K562 (cell line): ENCODE measurements at regions not wholly inside any gene's neighbourhood (a gene's known extent, or its start where the extent isn't known, plus 50 kb on each side); places are given as distances from the start of the nearest gene placed in this dataset.

Experiments used
- CBFA2T3 ChIP-seq: fragments of 450-650 bp; IDR thresholded peaks from 2 replicates; pipeline ENCODE4 v1.6.1; 2017
- CEBPG ChIP-seq, 3 experiments: fragments of 200-800 bp in 1 of 3; sonication (Bioruptor generic) in 1 of 3; sonication (generic) in 1 of 3; formaldehyde crosslinking in 1 of 3; IDR thresholded peaks in 2 of 3; conservative IDR thresholded peaks in 1 of 3; 2 replicates each; pipeline versions ENCODE4 v1.6.1 to v1.8.0; 2016 to 2022; ENCODE audit warnings: missing compliant biosample characterization in 2 of 3, missing genetic modification characterization in 2 of 3, mild to moderate bottlenecking in 1 of 3, missing genetic modification reagents in 1 of 3
- HNRNPK ChIP-seq: fragments of 200-400 bp; formaldehyde crosslinking; IDR thresholded peaks from one replicate; pipeline ENCODE4 v1.6.1; 2018; ENCODE audit warnings: mild to moderate bottlenecking, low read depth, low read length; ENCODE audit not compliant: poor library complexity, severe bottlenecking
- MTA1 ChIP-seq: fragments of 450-650 bp; IDR thresholded peaks from 2 replicates; pipeline ENCODE4 v1.6.1; 2017; ENCODE audit warnings: borderline replicate concordance
- MXI1 ChIP-seq: IDR thresholded peaks from 2 replicates; pipeline ENCODE4 v1.6.1; 2011; ENCODE audit warnings: low read depth, mild to moderate bottlenecking, improper control_type of control experiment, low read length
- MYBL2 ChIP-seq, 2 experiments: fragments of 450-650 bp in 1 of 2; sonication (generic) in 1 of 2; formaldehyde crosslinking in 1 of 2; IDR thresholded peaks; 2 replicates each; pipeline versions ENCODE4 v1.6.1 to v1.8.1; 2017 to 2022; ENCODE audit warnings: borderline replicate concordance in 1 of 2, inconsistent platforms in 1 of 2, low read depth in 1 of 2, mild to moderate bottlenecking in 1 of 2, missing genetic modification reagents in 1 of 2, moderate library complexity in 1 of 2
- PRPF4 ChIP-seq: fragments of 200-400 bp; formaldehyde crosslinking; IDR thresholded peaks from one replicate; pipeline ENCODE4 v1.6.1; 2017; ENCODE audit warnings: low read length, low read depth, mild to moderate bottlenecking; ENCODE audit not compliant: insufficient read depth, poor library complexity, severe bottlenecking
- SAFB2 ChIP-seq: fragments of 200-400 bp; formaldehyde crosslinking; IDR thresholded peaks from 2 replicates; pipeline ENCODE4 v1.6.1; 2018; ENCODE audit warnings: borderline replicate concordance, low read length, low read depth, moderate library complexity; ENCODE audit not compliant: severe bottlenecking
- SP1 ChIP-seq: sonication (generic); formaldehyde crosslinking; IDR thresholded peaks from 2 replicates; pipeline ENCODE4 v1.8.1; 2022; ENCODE audit warnings: mild to moderate bottlenecking, missing genetic modification reagents
- TCF3 ChIP-seq: sonication (generic); formaldehyde crosslinking; IDR thresholded peaks from 2 replicates; pipeline ENCODE4 v1.4.0; 2020; ENCODE audit warnings: mild to moderate bottlenecking, missing genetic modification reagents
- TRIM25 ChIP-seq: fragments of 450-650 bp; IDR thresholded peaks from 2 replicates; pipeline ENCODE4 v1.7.0; 2016; ENCODE audit warnings: borderline replicate concordance
- ZKSCAN3 ChIP-seq: fragments of 250-450 bp; sonication (Bioruptor Pico); IDR thresholded peaks from 2 replicates; pipeline ENCODE4 v1.4.0; 2020
- ZNF224 ChIP-seq: sonication (generic); formaldehyde crosslinking; IDR thresholded peaks from 2 replicates; pipeline ENCODE4 v1.8.0; 2022; ENCODE audit warnings: mild to moderate bottlenecking, missing genetic modification reagents
- ZNF41 ChIP-seq: fragments of 250-450 bp; sonication (Bioruptor Pico); conservative IDR thresholded peaks from 2 replicates; pipeline ENCODE4 v1.4.0; 2020; ENCODE audit warnings: mild to moderate bottlenecking
- ZNF507 ChIP-seq: conservative IDR thresholded peaks from 2 replicates; pipeline ENCODE4 v1.6.1; 2017; ENCODE audit warnings: missing genetic modification characterization, missing compliant biosample characterization
- ZNF76 ChIP-seq: fragments of 250-450 bp; sonication (Bioruptor Pico); IDR thresholded peaks from 2 replicates; pipeline ENCODE4 v1.4.0; 2020; ENCODE audit warnings: mild to moderate bottlenecking, moderate library complexity, borderline replicate concordance
- ZSCAN29 ChIP-seq: fragments of 450-650 bp; IDR thresholded peaks from 2 replicates; pipeline ENCODE4 v1.6.1; 2017

GRCh38 chrX:6432226-6432625 is 102.7 kb downstream of the VCX3A start (continued):
- no peak for TF ChIP-seq SP1
- TF ChIP-seq CEBPG (CRISPR knock-in tag; IDR thresholded peaks at IDR 0.05): no peak
- no peak for TF ChIP-seq CEBPG (tag; conservative IDR thresholded peaks at IDR 0.05 in 1 of 2, IDR thresholded peaks at IDR 0.05 in 1 of 2)
- TF ChIP-seq TCF3 (CRISPR knock-in tag): no peak
- no peak for TF ChIP-seq MTA1
- TF ChIP-seq PRPF4: no peak
- no peak for TF ChIP-seq MYBL2 (IDR thresholded peaks at IDR 0.05; ENCODE audit: low read depth)
- TF ChIP-seq MYBL2 (CRISPR knock-in tag; IDR thresholded peaks at IDR 0.05; ENCODE audit: borderline replicate concordance): no peak
- TF ChIP-seq MXI1: no peak
- TF ChIP-seq HNRNPK: no peak
- no peak for TF ChIP-seq ZKSCAN3 (CRISPR knock-in tag)
- no peak for TF ChIP-seq SAFB2
- TF ChIP-seq ZNF224: no peak
- TF ChIP-seq TRIM25: no peak
- no peak for TF ChIP-seq ZSCAN29
- TF ChIP-seq CBFA2T3: no peak
- TF ChIP-seq ZNF507 (tag): no peak
- no peak for TF ChIP-seq ZNF41
- no peak for TF ChIP-seq ZNF76 (CRISPR knock-in tag)
